Femur (tissue), 1 donor: ENCODE measurements at regions not wholly inside any gene's neighbourhood (a gene's known extent, or its start where the extent isn't known, plus 50 kb on each side); places are given as distances from the start of the nearest gene placed in this dataset.
"Not testable (repeated sequence)": the region's sequence is repeated elsewhere in the genome, so short reads cannot be mapped to it uniquely, and the experiment has no call there.

Experiments
- DNase-seq: peaks from one replicate; pipeline ENCODE4 v3.0.0-alpha.2; 2017

DNA sequence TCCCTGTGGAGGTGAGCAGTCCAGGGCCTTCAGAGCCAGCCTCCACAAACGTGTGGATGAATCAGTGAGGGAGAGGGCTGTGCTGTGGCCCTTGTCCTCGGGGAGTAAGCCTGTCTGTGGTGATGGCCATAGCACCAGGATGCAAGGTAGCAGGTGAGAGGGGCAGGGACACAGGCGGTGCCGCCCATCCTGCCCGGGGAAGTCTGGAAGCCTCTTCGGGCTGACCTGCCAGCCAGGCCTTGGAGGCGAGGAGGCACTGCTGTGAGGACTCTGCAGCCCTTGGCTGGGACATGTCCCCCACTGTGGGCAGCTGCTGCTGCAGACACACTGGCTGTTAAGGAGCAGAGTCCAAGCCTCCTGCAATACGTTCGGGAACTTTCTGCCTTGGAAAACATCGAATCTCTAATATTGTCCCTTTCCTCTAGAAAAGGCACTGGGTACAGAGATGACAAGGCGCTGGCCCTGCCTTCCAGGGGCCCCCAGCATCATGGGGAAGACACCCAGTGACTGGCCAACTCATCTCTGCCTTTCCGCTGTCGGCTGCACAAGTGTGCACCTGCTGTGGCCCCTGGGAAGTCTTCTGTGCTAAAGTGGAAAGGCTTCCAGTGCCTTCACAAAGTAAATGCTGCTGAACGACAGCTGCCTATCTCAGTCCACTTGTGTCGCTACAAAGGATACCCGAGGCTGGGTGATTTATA, 101.4 kb downstream of the ADRA2C start:
- DNase-seq = peak; percentile 5

DNA sequence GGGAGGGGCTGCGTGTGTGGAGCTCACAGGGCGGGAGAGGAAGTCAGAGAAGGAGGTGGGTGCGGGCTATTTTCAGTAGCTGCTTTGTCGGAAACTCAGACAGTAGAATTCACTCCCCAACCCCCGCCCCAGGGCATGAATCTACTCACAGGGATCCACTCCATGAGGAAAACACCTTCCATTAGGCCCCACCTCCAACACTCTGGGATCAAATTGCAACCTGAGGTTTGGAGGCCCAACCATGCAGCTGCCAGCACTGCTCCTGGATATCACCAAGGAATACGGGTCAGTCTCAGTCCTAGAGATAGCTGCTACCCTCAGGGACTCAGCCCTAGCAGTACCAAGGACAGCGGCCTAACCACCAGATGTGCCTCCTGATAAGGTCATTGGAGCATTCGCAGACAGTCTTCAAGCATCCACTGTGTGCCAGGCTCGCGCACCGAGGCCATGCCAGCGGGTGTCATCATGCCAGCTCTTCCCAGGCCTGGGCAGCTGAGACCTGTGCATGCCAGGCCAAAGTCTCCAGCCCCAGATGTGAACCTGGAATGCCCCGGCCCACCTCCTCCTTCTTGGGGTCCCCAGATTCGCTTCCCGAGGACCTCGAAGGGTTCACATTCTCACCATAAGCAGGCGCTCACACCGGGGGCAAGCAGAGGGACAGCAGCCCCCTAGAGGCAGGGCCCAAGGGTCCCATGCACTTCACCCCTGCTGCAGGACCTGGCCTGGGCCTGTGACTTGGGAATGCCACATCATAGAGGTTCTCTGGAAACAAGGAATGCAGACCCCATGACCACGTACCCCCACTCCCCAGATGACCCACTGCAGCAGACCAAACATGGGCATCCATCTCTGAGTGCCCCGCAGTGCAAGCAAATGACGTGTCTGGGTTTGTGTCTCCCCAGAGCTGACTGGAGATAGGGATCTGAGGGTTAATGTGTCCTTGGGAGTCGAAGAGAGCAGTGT, 102.3 kb downstream of the ADRA2C start:
- peak; percentile 21 for DNase-seq

DNA sequence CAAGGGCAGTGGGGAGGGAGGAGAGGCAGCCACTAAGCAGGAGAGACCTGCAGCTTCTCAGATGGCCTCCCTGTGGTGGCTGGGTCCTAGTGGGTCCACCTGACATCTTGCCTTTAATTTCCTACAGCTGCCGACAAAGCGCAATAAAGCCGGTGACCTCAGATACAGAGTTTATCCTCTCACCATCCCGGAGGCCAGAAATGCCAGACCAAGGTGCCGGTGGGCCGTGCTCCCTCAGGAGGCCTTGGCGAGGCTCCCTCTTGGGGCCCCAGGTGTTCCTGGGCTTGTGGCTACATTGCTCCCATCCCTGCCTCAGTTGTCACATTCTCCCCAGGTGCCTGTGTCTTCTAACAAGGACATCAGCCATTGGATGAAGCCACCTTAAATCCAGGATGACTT, 103.0 kb downstream of the ADRA2C start:
- DNase-seq = peak; percentile 5

DNA sequence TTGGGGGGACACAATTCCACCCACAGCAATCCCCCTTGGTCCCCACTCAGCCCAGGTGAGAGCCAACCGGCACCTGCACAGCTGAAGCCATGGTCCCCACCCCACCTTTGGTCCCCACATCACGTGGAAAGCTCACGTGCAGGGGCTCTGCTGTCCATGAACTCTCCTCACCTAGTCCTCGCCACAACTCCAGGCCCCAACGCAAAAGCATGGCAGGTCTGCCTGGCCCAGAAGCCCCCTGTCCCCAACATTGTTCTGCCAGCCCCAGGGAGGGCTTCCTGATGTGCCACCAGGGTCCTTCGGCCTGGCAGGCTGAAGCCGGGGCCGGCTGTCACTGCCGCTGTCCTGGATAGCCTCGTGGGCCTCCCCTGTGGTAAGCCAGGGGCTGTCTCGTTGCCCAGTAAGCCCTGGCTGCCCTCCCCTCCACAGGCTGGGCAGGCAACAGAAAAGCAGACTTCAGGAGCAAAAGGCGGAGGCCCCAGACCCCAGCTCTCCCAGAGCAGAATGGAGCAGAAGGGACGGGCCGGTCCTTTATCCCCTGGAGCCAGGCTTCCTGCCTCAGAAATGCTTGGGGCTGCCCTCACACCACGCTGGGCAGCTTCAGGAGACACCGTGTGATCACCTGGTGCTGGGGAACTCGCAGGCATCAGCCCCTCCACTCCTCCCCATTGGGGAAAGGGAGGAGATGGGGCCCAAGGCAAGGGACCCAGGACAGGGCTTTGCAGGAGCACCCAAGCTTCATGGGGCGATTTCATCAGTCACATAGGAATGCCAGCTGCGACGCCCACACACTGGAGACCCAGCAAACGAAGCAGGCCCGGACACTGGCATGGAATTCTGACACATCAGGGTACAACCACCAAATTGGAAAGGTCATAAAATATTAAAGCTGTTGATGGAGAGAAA, 103.7 kb downstream of the ADRA2C start:
- DNase-seq = peak; percentile 9

DNA sequence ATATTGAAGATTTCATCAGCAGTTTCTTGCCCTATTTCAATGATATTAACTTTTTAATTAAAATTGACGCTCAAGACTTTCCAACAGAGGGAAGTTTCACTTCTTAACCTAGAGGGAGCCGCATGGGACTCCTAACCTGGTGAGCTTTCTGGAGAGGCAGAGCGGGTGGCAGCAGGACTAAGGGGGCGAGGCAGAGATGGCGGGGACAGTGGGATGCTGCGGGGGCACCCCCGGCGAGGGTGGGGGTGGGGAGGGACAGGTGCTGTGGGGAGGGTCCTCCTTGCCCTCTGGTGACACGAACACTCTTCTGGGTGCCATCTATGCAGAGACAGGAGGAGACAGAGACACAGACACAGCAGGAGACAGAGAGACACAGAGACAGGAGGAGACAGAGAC, 104.4 kb downstream of the ADRA2C start:
- no peak for DNase-seq

DNA sequence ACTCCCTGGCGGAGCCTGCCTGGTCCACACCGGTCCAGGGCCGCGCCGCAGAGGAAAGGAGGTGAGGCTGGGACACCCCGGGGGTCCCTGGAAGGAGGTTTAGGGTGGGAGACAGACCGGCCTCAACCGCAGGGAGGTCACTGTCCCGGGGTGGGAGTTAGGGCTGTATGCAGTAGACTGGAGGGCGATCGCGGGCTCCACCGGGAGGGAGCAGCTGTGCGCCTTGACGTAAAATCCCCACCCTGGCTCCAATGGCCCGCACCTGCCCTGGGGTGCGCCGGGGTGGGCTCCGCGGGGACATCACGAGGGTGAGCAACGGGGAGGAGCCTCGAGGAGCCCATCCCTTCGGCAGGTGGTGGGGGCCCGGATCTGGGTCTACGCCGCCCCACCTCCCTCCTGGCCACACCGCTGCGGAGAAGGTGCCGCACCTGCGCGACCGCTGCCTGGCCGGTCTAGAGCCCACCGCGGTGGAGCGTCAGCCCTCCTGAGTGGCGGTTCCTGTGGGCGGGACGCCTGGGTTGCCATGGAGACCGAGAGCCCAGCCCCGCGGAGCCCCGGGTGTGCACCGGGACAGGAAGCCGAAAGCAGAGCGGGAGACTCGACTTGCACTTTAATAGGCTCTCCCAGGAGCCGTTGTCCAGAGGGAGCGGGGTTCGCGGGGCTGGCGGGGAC, 105.1 kb downstream of the ADRA2C start:
- DNase-seq = no peak

DNA sequence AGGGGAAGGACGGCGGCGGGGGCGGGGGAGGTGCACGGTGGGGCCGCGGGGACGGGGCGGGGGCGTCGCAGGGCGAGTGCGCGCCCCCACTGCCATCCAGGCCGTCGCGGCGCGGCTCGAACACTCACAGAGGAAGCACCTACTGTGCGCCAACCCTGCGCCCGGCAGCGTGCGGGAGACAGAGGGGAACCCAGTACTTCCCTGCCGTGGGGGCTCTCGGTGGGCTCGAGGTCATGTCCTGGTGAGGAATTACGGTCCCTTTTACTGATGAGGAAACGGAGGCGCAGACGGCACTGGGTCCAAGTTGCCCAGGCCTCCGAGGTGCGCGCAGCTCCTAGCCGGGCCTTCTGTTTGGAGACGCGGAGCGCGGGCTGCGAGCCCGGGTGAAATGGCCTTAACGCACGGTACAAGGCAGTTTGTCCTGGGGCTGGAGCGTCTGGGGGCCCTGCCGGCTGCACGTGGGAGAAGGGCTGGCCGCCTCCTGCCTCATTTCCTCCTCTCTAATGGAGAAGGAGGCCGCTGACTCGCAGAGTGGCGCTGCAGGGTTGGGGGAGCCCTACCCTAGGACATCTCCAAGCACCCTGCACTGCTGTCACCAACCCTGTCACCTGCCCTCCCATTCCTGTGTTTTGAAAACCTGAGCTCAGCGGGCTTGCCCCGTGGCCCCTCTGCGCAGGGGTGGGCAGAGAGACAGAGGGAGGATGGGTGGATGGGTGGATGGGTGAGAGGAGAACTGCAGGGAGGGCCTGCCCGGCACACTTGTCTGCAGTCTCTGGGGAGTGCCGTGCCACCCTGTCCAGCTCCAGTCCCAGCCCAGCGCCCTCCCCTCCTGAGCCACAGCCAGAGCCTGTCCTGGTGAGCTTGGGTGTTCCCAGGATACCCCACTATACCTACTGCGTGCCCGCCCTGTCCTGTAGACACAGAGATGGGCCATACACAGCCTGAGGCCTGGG, 106.0 kb downstream of the ADRA2C start:
- DNase-seq = no peak

DNA sequence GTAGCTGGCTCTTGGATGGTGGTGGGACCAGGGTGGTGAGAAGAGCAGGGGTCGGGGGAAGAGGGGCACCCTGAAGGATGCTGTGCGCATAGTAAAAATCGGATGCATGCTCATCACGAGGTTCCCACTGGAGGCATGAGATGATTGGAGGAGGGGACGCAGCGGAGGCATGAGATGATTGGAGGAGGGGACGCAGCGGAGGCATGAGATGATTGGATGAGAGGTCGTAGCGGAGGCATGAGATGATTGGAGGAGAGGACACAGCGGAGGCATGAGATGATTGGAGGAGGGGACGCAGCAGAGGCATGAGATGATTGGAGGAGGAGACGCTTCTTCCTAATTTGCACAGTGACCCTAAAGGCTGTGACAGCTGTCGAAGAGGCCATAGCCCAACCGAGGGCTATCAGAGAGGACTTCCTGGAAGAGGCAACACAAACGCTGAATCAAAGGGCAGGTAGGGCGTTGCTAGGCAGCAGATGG, 106.7 kb downstream of the ADRA2C start:
- no peak for DNase-seq

DNA sequence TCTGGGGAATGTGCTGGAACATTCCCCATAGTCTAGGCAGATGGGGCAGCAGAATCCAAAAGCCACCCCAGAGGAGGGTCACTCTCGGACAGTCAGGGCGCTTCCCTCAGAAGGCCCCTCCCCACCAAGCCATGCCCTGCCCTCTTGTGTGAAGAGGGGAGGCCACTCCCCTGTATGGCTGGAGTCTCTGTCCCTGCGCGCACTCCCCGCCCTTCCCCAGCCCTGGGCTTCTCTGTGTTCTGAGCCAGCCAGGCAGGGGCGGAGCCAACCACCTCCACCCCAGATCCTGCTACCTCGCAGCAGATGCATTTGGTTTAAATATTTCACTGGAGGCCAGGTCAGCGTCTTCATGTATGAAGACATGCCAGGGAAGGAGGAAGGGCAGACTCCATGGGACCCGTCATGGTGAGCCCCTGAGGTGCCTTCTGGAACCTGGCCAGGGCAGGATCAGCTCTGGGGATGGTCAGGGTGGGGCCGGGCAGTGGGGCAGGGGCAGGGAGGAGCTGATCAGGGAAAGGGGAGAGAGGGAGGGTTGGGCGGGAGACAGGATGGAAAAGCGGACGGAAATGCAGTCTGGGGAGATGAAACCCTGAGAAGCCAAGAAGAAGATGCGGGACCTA, 107.3 kb downstream of the ADRA2C start:
- no peak for DNase-seq

DNA sequence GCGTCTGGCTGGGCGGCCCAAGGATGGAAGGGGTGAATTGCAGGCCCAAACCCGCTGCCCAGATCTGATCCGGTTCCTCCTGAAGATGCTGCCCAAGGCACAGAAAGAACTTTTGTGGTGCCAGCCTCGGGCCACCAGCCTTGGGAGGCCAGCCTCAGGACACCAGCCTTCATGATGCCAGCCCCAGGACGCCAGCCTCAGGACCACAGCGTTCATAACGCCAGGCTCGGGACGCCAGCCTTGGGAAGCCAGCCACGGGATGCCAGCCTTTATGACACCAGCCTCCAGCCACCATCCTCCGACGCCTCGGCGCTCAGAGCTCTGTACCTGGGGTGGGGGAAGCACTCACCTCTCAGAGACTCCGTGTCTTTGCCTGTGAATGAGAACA, 107.8 kb downstream of the ADRA2C start:
- DNase-seq = no peak

DNA sequence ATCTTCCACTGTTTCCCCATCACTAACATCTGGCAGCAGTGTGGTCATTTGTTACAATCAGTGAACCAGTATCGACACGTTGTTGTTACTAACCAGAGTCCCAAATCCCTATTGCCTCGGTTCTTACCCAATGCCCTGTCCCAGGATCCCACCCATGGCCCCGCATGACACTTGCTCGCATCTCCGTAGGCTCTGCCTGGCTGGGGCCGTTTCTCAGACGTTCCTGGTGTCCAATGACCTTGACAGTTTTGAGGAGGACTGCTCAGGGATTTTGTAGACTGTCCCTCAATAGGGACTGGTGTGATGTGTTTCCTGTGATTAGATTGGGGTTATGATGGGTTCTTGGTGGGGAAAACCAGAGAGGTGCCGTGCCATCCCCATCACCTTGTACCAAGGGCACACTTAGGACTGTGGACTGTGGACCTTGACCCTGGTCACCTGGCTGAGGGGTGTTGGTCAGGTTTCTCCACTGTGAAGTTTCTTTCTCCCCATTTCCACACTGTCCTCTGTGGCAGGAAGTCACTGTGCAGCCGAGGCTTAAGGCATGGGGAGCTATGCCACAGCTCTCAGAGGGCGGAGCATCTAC, 108.4 kb downstream of the ADRA2C start:
- peak; percentile 2 for DNase-seq

DNA sequence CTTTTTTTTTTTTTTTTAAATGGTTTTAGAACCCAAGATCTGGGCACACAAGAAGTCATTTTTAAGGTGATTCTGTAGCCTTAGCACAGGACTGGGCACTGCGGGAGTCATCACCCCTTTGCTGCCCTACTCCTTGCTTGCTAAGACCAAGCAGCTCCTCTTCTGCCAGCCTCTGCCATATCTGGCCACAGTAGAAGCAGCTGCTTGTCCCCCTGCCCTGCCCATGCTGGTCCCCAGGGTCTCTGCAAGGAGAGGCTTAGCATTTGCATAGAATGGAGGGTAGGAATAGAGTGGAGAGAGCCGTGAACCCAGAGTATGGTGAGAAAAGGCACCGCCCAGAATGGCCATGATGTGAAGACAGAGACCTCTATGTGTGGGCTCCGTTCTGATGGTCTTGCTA, 109.3 kb downstream of the ADRA2C start:
- DNase-seq = no peak

DNA sequence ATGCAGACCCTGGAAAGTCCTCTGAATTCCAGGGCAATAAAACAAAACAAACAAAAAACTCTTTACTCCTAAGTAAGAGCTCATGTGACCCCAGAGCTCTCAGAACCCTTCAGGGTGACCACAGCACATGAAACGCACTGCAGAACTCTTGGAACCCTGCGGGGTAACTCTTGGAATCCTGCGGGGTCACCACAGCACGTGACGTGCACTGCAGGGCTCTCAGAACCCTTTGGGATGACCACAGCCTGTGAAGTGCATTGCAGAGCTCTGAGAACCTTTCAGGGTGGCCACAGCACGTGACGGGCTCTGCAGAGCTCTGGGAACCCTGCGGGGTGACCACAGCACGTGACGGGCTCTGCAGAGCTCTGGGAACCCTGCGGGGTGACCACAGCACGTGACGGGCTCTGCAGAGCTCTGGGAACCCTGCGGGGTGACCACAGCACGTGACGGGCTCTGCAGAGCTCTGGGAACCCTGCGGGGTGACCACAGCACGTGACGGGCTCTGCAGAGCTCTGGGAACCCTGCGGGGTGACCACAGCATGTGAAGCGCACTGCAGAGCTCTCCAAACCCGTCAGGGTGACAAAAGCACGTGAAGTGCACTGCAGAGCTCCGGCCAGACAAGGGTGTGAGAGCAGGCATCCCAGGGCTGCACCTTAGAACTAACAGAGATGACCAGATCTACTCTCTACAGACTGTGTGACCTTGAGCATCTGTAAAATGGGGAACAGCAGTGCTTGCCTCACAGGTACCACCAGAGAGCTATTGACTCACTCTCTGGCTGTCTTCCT, 110.1 kb downstream of the ADRA2C start:
- DNase-seq = not testable (repeated sequence)

DNA sequence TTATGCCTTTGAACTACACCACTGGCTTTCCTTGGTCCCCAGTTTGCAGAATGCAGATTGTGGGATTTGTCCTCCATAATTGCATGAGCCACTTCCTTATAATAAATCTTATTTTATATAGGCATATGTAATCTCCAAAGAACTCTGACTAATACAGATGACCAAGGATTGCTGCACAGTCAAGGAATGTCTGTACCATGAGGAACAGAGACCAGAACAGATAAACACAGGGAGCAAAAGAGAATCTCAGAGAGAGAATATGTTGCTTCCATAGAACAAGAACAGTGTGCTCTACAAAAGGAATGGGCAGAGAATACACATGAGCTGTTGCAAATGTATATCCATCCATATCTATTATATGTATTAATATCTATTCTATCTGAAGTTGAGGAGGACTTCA, 111.1 kb downstream of the ADRA2C start:
- DNase-seq = no peak

DNA sequence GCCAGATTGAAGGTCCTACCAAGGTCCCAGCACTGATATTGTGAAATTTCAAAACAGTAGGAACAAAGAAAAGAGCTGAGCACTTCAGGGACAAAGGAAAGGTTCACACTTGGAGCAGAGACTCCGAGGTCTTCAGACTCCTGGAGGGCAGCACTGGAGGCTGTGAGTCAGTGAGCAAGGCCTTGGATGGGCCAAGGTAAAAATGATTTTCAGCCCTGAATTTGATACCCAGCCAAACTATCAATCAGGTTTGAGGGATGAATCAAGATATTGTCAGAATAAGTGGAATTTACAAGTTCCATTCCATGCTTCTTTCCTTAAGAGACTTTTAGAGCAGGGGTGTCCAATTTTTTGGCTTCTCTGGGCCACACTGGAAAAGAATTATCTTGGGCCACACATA, 111.7 kb downstream of the ADRA2C start:
- DNase-seq = no peak

DNA sequence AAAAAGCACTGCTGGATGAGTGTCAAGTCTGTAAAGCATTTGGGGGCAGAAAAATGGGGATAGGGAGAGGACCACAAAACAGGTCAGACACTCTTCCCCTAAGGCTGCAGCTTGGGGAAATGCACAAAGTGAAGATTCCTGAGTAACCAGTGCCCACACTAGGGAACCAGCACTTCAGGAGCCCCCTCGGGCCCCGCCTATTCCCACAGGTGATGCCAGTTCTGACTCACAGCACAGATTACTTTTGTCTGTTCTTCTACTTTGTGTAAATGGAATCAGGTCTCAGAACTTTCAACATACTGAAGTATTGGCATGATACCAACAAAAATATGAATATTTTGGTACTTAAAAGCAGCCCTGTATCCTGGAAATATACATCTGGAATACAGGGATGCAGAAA, 112.5 kb downstream of the ADRA2C start:
- DNase-seq = no peak

DNA sequence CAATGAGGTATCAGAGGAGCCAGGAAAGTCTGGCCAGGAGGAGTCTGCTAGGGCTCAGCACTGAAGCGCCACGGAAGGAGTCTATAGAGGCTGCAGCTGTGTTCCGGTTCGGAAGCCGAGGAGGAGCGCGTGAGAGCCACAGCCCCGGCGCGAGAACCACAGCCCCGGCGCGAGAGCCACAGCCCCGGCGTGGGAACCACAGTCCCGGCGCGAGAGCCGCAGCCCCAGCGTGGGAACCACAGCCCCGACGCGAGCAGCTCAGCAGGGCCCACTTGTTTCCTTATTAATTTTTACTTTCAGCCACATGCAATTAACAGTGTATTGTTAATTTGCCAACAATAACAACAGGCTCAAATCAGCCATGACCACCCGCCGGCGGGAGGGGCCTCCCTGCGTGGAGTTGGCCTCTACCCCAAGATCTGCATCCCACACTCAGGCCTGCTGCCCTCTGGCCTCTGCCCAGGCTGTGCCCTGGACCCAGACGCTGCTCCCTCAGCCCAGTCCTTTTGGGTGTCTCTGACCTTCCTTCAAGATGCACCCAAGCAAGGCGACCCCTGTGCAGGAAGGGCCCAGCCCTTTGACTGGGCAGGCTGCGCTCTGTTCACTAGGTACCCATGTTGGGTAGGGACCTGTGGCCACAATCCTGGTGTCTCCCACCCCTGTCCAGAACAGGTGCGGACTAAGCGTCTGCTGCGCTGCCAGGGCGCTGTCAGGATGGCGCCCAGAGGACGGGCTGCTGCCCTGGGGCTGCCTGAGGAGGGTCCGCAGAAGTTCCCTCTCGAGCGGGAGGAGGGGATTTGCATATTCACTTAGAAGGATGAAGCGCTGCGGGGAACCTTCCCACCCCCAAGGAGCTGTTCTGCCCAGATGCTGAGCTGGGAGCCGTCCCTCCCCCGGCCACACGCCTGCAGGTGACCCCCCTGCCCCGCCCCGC, 113.8 kb downstream of the ADRA2C start:
- no peak for DNase-seq

DNA sequence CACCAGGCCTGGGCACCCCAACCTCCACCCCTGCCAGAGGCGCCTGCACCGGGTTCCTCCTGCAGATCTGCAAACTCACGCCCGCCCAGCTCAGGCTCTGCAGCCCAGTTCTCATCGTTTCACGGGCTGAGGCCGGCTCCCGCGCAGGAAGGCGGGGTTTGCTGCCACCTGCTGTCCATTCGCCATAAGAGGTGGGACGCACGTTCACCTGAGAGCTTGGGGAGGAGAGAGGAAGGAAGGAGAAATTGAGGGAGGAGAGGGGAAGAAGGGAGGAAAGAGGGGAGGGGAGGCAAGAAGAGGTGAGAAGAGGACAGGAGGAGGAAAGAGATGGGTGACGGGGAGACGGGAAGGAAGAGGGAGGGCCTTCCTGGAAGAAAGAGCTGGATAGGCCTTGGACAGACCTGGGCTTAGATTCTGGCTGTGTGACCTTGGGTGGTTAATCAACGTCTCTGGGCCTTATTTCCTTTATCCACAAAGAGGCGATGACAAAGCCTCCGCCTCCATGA, 114.5 kb downstream of the ADRA2C start:
- peak; percentile 79 for DNase-seq
